NCI-H146 treated with DMSO at 0.1 percent for 48 hours (cell line): ENCODE measurements at regions not wholly inside any gene's neighbourhood (a gene's known extent, or its start where the extent isn't known, plus 50 kb on each side); places are given as distances from the start of the nearest gene placed in this dataset.
"Not testable (repeated sequence)": the region's sequence is repeated elsewhere in the genome, so short reads cannot be mapped to it uniquely, and the experiment has no call there.

Source experiments
- DNase-seq: peaks from one replicate; lab custom pipeline; 2025; ENCODE audit not compliant: unreplicated experiment; lab: John Stamatoyannopoulos, UW

DNA sequence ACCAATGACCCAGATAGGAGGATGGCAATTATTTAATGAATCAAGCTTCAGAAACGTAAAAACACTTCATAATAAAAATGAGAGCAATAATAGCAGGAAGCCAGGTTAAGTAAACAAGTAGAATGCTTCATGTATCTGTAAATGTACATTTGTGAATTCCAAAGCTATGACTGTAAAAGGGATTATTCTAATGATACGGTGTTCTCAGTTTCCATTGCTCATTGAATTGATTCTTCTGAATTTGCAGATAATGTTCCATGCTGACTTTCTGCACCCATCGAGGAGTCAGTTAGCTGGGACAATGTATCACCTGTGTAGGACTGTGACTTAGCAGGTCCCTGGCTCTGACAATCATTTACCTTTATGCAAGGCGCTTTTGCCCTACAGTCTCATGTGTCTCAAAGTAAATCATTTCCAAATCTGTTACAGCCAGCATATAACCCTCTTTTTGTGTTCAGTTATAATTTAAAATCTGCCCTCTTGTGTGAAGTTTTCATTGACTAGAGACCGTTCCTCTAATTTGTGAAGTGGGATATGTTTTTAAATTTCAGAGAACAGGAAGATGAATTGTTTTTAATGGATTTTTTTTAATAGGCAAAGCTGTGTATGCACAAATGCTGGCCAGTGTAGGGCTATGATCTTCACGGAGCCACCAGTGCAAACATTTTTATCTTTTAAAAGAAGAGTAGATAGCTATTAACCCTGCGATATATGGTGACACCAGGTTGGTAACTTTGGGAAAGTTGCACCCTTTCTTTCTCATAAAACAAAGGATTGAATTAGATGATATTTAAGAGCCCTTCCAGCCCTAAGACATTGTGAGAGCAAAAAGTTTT is 267.1 kb downstream of the KLF5 start:
- no peak for DNase-seq

DNA sequence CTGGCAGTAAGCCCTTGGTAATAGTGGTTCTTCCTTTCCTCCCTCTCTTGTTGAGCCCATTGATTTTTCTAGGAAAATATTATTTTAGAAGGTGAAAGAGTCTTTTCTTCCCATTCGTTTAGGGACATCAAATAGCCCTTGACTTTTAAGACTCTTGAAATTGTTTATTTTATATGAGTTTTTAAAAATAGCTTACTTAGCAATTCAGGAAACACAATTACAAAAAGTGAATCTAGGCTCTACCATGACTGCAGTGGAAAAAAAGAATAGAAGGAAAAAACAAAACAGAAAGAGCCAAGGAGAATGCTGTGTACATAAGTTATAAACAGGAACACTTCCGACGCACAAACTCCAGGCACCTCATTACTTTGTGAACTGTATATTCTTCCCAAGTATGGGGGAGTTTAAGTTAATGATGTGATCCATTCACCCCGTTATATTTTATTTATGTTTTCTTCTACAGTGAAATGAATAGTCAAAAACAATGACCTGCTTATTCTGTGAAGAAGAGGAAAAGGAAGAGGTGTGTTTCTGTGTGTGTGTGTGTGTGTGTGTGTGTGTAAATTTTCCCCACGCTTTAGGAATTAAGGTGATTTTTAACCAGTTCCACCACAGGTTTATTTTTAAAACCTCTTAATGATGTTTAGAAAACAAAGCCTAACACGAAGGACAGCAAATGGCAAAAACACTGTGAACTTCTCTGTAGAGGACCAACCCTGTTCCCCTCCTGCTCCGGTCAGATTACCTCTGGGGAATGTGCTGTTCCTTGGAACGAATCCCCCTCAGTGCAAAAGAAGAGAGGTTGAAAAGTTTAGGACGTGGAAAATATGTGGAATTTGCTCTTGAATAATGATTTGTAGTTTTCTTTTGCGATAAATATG is 266.3 kb downstream of the KLF5 start:
- no peak for DNase-seq

DNA sequence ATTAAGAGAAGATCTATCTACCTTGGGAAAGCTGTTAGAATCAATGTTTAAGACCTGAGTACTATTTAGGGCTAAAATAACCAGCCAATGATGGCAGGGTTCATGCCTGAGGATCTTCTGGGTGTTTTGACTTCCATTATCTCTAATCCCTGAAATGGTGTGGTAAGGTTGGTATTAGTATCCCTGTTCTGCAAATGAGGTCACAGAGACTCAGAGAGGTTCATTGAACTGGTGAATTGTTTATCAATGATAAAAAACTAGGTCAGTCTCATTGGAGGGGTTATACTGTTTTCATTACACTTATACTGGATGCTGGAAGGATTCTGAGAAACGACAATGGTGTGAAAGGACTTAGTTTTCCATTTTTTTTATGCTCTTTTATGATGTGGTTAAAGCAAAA is 264.8 kb downstream of the KLF5 start:
- no peak for DNase-seq

DNA sequence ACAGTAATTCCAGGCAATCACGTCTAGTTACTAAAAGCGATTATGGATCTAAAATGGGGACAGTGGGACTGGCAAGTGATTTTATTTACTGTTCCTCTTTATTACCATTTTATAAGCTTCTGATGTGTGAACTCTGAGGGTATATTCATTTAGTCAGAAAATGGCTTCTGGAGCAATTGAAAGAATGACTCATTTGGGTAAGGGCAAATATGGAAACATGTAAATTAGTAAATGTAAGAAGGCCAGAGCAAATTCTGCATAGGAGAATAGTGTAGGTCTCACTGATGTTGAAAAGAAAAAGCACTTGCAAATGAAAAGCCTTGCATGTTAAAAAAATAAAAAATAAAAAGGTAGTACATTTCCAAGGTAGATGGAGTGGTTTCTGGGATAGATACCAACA is 262.2 kb downstream of the KLF5 start:
- no peak for DNase-seq

DNA sequence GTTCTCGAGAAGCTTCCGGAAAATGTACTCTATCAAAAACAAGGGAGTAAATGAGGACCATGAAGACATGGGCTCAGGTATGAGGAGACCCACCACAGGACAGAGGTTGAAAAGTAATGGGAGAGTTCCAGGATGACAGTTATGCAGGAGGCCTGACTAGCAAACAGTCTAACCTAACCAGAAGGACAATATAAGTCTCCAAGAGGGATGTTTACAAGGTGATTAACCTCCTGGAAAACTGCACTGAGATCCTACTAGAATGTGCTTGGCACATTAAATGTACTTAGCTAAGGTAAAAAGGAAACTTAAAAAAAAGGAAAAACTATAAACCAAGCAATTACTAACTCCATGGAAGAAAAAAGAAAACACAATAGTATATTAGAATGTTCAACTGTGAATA is 258.3 kb downstream of the KLF5 start:
- DNase-seq = no peak

DNA sequence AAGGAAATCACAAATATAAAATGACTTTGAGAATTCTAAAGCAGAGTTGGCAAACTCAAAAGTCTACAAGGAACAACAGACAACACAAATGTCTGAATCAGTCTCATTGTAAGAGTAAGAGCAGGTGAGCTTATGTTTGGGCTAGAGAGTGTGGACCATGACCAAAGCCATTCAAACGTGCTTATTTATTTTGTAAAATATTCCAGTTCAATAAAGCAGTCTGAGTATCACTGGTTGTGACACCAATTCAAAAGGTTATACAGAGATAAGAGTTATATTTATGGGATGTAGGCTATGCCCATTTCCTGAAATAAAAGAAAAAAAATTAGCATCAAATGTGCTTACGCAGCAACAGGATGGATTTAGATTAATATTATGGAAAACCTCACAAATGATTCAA is 251.6 kb downstream of the KLF5 start:
- no peak for DNase-seq

DNA sequence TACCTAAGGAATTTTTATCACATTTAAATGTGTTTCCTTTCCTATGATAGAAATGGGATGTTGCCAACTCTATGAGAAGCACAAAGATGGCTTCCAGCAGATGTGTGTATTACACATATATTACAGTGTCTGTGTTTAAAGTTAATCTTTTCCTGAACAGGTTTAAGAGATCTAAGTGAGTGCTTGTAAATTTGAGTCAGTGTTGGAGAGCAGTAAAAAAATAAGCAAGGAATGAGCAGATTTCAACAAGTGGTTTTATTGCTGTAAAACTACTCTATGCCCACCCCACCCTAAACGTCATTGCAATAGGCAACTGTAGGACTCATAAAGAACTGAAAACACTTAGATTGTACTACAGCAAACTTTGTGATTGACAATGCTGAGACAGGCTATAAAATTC is 248.7 kb downstream of the KLF5 start:
- DNase-seq = no peak

DNA sequence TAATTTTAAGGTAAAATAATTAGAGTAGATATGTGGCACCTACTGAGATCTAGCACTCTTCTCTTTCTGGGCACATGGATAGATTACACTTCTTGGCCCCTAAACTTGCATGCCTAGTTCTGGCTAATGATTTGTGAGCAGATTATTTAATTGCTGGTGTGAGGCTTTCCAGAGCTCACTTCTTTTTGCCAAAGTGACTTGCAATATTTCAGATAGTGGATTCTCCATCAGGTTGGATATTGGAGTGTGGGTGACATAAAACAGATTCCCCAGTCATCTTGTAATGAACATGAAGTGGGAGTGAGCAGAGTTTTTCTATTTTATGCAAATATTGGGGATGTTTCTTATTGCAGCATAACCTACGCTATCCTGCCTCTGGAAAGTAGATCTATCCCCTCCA is 247.9 kb downstream of the KLF5 start:
- no peak for DNase-seq

DNA sequence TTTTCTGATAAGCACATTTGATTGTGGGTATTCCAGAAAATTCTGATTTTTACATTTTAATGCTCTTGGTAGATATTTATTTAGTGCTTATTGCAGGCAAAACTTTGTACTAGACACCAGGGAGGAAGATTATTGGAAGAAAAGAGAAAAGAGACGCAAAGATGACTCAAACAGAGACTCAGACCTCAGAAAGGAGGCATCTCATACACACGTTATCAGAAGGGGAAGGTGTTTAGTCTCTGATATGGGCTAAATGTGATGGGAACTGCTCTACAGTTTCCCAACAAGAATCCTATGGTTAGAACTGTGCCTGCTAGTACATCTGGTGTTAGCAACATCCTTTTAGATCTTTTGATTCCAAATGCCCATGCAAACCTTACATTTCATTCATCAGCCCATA is 245.6 kb downstream of the KLF5 start:
- no peak for DNase-seq

DNA sequence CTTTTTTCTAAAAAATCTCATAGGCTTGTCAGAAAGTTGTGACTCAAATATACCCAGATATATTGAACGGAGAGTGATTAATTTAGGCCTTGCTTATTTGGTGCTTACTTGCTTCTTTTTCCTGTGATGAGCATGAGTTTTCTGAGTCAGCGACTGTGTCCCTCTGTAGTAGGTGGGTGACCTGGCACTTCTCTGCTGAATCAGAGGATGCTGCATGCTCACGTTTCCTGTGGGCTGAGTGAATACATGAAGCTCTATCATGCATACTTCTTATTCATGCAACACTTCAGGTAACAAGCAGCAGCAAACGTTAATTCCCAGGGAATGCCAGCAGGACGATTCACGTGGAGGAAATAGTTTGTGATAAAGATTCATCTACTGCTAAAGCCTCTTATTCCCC is 245.0 kb downstream of the KLF5 start:
- DNase-seq = no peak

DNA sequence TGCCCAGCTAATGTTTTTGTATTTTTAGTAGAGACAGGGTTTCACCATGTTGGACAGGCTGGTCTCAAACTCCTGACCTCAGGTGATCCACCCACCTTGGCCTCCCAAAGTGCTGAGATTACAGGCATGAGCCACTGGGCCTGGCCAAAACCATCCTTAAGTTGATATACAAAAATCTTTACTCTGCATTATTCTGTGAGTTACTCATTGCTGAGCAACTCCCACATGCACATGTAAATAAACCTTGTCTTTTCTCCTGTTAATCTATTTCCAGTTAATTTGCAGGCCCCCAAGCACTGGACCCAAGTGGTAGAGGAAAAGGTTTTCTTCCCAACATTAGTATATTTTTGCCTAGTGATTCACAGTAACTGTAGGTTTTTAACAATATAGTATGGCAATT is 242.8 kb downstream of the KLF5 start:
- DNase-seq = not testable (repeated sequence)

DNA sequence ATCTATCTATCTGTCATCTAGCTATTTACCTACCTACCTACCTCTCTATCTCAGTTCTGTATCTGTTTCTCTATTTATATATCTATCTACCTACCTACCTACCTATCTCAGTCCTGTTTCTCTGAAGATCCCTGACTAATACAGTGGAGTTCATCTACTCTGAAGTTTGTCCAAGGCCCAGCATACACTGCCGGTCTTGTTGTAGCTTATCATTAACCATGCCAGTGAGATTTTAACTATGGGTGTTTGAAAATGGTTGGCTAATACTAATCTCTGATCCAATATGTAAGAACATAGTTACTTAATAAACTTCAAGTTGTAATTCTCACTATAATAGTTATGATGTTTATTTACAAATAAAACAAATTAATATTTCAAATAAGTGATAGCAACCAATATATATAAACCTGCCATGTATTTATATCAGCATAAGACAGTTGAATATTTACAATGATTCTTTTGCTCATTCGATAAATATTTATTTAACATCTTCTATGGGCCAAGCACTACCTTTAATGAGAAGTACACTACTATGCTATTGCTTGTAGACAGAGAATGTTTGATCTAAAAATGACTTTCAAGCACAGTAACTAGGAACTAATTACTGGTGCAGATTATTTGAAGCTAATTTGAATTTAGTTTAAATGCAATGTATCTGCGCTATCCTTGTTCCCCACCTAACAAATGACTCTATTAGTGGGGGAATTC is 242.1 kb downstream of the KLF5 start:
- no peak for DNase-seq

DNA sequence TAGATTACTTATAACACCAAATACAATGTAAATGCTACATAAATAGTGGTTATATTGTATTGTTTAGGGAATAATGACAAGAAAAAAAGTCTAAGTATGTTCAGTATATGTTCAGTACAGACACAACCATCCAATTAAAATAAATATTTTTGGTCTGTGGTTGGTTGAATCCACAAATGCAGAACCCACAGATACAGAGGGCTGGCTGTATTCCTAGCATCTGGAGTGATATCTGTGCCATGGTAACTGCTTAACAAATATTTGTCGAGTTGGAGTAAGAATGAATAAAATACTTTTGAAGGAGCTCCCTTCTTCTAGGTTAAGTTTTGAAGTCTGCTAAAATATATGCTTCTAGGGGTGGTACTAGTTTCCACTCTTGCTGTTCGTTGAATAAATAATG is 241.0 kb downstream of the KLF5 start:
- no peak for DNase-seq

DNA sequence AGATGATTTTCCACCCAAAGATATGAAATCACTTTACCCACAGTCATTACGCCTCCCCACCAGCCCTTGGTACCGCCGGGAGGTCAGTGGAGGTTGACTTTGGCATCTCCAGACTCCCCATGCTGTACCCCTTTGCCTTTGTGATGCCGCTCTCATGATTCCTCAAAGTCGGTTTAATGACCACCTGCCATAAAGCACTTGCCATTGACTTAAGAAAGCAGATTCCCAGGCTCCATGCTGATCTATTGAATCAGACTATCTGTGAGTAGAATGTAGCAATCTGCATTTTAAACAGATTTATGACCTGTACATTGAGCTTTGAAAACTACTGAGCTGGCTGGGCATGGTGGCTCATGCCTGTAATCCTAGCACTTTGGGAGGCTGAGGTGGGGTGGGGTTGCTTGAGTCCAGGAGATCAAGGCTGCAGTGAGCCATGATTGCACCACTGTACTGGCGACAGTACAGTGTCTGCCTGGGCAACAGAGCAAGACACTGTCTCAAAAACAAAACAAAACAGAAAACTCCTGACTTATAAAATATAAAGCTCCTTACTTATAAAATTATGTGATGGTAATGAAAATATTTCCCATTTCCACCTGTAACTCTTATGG is 235.2 kb downstream of the KLF5 start:
- DNase-seq = no peak

DNA sequence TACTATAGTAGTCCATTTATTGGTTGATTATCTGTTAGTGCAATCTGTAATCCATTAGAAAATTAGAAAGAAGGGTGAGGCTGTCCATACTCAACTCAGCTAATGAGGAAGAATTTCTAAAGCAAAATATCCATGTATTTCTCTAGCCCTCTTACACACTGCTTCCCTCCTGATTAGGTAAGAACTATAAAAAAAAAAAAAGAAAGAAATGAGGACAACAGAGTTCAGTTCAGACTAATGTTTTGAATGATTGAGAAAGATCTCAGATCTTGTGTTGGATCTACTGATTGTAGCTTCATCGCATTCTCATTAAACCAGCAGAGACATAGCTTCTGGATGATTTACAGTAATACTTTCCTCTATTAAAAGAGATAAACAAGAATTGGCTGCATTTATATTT is 233.3 kb downstream of the KLF5 start:
- no peak for DNase-seq

DNA sequence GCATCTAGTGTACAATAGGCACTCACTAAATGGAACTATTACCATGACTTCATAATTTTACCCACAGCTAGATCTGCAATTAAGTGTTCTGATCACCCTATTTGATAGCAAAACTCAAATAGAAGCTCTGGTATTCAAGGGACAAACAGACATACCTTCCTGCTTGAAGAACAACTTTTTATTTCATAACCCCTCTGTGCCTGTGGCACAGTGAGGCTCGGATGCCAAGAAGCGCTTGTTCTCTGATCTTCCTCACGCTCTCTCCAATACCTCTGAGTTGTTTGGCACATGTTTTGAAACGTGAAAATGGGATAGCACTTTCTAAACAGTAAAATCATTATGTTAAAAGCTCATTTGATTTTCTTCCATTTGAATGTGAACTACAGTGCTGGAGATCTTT is 232.0 kb downstream of the KLF5 start:
- DNase-seq = no peak

DNA sequence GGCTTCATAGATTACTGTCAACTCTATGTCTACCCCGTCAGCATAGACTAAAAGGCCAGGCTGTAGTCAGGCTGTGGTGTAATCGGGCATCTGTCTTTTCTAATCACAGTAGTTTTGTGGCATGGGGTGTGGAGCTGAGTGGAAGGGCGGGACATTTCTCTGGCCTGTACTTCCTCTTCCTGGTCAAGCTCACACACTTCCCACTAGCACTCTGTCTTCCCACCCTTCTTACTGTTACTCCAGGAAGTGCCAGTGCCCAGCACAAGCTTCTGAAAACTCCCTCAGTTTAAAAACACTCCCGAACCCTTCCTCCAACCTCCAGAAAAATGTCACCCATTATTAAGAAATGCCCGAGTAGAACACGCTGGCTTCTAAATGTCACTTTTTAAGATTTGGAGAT is 229.8 kb downstream of the KLF5 start:
- no peak for DNase-seq

DNA sequence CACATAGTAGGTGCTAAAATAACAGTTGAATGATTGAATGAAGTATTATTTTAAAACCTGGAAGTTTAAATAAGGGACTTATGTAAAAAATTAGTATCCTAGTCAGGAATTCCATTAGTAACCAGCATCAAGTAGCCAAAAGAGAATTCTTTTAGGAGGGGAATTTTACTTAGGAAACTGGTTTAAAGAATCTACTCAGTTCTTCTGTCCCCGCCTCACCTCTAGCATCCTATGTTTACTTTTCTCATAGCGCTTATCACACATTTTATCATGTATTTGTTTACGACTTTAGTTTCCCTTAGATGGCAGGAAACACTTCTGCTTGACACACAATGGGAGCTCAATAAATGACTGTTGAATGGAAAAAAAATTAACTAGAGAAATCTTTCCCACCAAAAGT is 229.0 kb downstream of the KLF5 start:
- DNase-seq = no peak

DNA sequence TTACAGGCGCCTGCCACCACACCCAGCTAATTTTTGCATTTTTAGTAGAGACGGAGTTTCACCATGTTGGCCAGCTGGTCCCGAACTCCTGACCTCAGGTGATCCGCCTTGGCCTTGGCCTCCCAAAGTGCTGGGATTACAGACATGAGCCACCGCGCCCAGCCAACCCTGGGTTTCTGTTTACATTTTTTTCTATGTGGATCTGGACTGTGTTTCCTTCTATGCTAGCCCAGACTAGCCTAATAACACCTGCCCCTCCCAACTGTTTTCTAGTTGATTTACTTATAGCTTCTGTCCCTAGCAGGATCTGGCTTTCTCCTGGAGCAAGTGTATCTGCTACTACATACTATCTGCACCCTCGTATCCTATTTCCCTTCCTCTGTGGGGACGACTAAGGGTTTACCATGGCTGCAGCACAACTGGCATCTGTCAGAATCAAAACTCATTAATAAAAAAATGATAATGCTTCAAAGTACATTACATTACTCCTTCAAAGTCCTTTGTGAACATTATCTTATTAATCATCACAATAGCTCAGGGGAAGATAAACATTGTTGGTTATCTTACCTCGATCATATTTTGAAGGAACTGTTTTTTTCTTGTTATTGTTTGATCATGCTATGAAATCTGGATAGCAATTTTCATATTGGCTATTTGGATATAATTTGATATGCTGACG is 228.3 kb downstream of the KLF5 start:
- DNase-seq = no peak

DNA sequence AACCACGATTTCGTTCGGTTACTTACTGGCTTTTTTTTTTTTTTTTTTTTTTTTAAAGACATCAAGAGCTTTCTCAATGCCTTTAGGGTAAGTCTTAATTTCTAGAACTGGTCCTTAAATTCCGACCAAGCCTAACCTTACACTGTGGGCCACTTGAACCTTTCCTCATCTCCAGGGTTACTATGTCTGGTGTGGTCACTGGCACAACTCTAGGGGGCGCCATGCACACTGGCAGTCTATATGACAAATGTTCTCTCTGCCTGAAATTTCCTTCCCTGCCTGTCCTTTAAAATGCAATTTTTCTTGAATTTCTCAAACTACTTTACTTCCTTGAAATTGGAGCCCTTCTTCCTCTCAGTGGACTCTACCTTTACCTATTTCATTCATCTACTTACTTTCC is 227.4 kb downstream of the KLF5 start:
- DNase-seq = no peak
